NB4 (cell line): ENCODE measurements at regions not wholly inside any gene's neighbourhood (a gene's known extent, or its start where the extent isn't known, plus 50 kb on each side); places are given as distances from the start of the nearest gene placed in this dataset.

Source experiments
- POLR2A ChIP-seq: IDR thresholded peaks from 2 replicates; pipeline ENCODE4 v1.6.1; 2011; ENCODE audit warnings: mild to moderate bottlenecking; ENCODE audit not compliant: insufficient read length; ENCODE audit errors: extremely low read depth
- TF ChIP-seq, protein P1 (sequence below): IDR thresholded peaks from one replicate; pipeline ENCODE4 v1.5.1; 2012; ENCODE audit warnings: low read depth, low read length
- TF ChIP-seq, protein P2 (sequence below): IDR thresholded peaks from 2 replicates; pipeline ENCODE4 v1.6.1; 2011; ENCODE audit warnings: low read depth, low read length

DNA sequence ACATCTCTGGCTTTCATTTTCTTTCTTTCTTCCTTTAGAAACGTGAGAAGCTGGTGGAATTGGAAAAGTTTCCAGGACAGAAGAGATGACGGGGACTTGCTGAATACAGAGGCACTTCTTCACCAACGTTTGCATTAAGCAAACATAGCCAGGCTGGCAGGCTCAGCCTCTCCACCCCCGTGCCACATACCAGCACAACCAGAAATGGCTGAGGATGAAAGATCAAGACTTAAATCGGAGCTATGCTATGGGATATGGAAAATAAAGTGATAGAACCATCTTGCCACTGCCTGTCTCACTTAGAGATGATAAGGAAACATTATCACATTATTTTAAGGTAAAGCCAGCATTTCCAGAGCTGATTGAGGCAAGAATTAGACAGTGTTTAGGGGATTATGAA lies 483.3 kb downstream of the BCL11A start:
- TF ChIP-seq POLR2A, result no peak
- TF ChIP-seq, protein P1, sequence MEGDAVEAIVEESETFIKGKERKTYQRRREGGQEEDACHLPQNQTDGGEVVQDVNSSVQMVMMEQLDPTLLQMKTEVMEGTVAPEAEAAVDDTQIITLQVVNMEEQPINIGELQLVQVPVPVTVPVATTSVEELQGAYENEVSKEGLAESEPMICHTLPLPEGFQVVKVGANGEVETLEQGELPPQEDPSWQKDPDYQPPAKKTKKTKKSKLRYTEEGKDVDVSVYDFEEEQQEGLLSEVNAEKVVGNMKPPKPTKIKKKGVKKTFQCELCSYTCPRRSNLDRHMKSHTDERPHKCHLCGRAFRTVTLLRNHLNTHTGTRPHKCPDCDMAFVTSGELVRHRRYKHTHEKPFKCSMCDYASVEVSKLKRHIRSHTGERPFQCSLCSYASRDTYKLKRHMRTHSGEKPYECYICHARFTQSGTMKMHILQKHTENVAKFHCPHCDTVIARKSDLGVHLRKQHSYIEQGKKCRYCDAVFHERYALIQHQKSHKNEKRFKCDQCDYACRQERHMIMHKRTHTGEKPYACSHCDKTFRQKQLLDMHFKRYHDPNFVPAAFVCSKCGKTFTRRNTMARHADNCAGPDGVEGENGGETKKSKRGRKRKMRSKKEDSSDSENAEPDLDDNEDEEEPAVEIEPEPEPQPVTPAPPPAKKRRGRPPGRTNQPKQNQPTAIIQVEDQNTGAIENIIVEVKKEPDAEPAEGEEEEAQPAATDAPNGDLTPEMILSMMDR, result no peak
- TF ChIP-seq, protein P2, sequence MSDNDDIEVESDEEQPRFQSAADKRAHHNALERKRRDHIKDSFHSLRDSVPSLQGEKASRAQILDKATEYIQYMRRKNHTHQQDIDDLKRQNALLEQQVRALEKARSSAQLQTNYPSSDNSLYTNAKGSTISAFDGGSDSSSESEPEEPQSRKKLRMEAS, result no peak
